Skeletal muscle tissue (tissue), 3 donors: ENCODE measurements at regions not wholly inside any gene's neighbourhood (a gene's known extent, or its start where the extent isn't known, plus 50 kb on each side); places are given as distances from the start of the nearest gene placed in this dataset.

Experiments
- H3K27ac ChIP-seq: one replicate; pipeline ENCODE4 v1.7.0; 2013; ENCODE audit warnings: mild to moderate bottlenecking, low read depth, low read length, inconsistent platforms
- H3K27me3 ChIP-seq, 3 donors: one replicate each; pipeline ENCODE4 v1.7.0; 2013; ENCODE audit warnings: low read length in 3 of 3; ENCODE audit not compliant: control insufficient read depth in 3 of 3, insufficient read depth in 3 of 3
- H3K36me3 ChIP-seq, 3 donors: one replicate each; pipeline ENCODE4 v1.7.0; 2013; ENCODE audit warnings: low read length in 3 of 3; ENCODE audit not compliant: control insufficient read depth in 3 of 3, insufficient read depth in 3 of 3
- H3K4me1 ChIP-seq, 3 donors: one replicate each; pipeline ENCODE4 v1.7.0; 2013; ENCODE audit warnings: low read length in 3 of 3, mild to moderate bottlenecking in 3 of 3; ENCODE audit not compliant: control insufficient read depth in 3 of 3, insufficient read depth in 3 of 3
- H3K4me3 ChIP-seq, 3 donors: one replicate each; pipeline ENCODE4 v1.7.0; 2013; ENCODE audit warnings: low read length in 3 of 3
- H3K9ac ChIP-seq, 3 donors: one replicate each; pipeline ENCODE4 v1.7.0; 2013; ENCODE audit warnings: low read length in 3 of 3, mild to moderate bottlenecking in 3 of 3, moderate library complexity in 2 of 3, low read depth in 1 of 3
- H3K9me3 ChIP-seq, 3 donors: one replicate each; pipeline ENCODE4 v1.7.0; 2013; ENCODE audit warnings: low read length in 3 of 3; ENCODE audit not compliant: control insufficient read depth in 3 of 3
- donor health status: Osteomylitis.

GRCh38 chr10:110387983-110388686 lies 83.4 kb upstream of the SMNDC1 start:
- H3K27me3 ChIP-seq: peaks cover 12 to 25% (median 19%) of the 10 kb centered on the region in 3 donors
- peaks cover 3 to 5% (median 5%) of the 10 kb centered on the region in 3 donors for H3K4me1 ChIP-seq
- H3K36me3 ChIP-seq: no peaks in the 10 kb centered on the region
- H3K9me3 ChIP-seq: no peaks in the 10 kb centered on the region
- no peak overlapping the region for H3K9ac ChIP-seq
- H3K4me3 ChIP-seq: no peak overlapping the region
- no peak overlapping the region for H3K27ac ChIP-seq

GRCh38 chr10:110388687-110389052 lies 84.0 kb upstream of the SMNDC1 start:
- Histone ChIP-seq H3K9ac (no peak overlapping the region), H3K4me3 (no peak overlapping the region)

GRCh38 chr10:110389255-110389654 lies 84.5 kb upstream of the SMNDC1 start:
- Histone ChIP-seq H3K36me3 (no peaks in the 10 kb centered on the region), H3K27me3 (peaks cover 16 to 31% (median 24%) of the 10 kb centered on the region in 3 donors), H3K4me3 (no peak overlapping the region), H3K4me1 (peaks cover 3 to 5% (median 5%) of the 10 kb centered on the region in 3 donors), H3K9ac (no peak overlapping the region), H3K27ac (no peak overlapping the region), H3K9me3 (no peaks in the 10 kb centered on the region)

More at GRCh38 chr10:110388687-110389052, 84.0 kb upstream of the SMNDC1 start:
- no peaks in the 10 kb centered on the region for H3K9me3 ChIP-seq
- H3K36me3 ChIP-seq: no peaks in the 10 kb centered on the region
- peaks cover 3 to 5% (median 5%) of the 10 kb centered on the region in 3 donors for H3K4me1 ChIP-seq
- peaks cover 16 to 29% (median 23%) of the 10 kb centered on the region in 3 donors for H3K27me3 ChIP-seq
- H3K27ac ChIP-seq: no peak overlapping the region

GRCh38 chr10:110391541-110391940 lies 86.8 kb upstream of the SMNDC1 start:
- Histone ChIP-seq H3K9me3 (no peaks in the 10 kb centered on the region), H3K27ac (no peak overlapping the region), H3K36me3 (no peaks in the 10 kb centered on the region)

DNA sequence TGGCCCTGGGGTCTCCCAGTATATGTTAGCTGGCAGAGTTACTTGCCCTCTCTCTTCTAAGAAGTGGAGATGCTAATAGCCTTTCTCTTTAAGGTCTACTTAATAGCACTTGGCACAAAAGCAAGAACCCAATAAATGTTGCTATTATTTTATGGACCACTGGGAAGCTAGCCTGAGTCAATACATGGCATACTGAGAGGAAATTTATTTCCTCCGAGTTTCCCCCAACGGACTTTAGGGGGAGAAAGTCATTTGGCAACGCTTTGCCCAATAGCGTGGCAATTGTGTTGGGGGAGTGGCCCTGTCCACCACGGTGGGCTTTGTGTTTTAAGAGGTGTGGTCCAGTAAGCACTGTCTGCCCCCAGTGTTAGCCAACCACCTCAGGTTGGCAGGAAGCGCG lies 87.4 kb upstream of the SMNDC1 start:
- Histone ChIP-seq H3K36me3 (no peaks in the 10 kb centered on the region), H3K27me3 (peaks cover 16 to 36% (median 24%) of the 10 kb centered on the region in 3 donors), H3K4me3 (no peak overlapping the region), H3K27ac (no peak overlapping the region), H3K9ac (no peak overlapping the region), H3K9me3 (no peaks in the 10 kb centered on the region), H3K4me1 (peaks cover 8 to 15% (median 12%) of the 10 kb centered on the region in 3 donors)

More at GRCh38 chr10:110391541-110391940, 86.8 kb upstream of the SMNDC1 start:
- Histone ChIP-seq H3K27me3 (peaks cover 16 to 36% (median 24%) of the 10 kb centered on the region in 3 donors), H3K4me3 (no peak overlapping the region), H3K9ac (no peak overlapping the region), H3K4me1 (peaks cover 8 to 15% (median 12%) of the 10 kb centered on the region in 3 donors)

DNA sequence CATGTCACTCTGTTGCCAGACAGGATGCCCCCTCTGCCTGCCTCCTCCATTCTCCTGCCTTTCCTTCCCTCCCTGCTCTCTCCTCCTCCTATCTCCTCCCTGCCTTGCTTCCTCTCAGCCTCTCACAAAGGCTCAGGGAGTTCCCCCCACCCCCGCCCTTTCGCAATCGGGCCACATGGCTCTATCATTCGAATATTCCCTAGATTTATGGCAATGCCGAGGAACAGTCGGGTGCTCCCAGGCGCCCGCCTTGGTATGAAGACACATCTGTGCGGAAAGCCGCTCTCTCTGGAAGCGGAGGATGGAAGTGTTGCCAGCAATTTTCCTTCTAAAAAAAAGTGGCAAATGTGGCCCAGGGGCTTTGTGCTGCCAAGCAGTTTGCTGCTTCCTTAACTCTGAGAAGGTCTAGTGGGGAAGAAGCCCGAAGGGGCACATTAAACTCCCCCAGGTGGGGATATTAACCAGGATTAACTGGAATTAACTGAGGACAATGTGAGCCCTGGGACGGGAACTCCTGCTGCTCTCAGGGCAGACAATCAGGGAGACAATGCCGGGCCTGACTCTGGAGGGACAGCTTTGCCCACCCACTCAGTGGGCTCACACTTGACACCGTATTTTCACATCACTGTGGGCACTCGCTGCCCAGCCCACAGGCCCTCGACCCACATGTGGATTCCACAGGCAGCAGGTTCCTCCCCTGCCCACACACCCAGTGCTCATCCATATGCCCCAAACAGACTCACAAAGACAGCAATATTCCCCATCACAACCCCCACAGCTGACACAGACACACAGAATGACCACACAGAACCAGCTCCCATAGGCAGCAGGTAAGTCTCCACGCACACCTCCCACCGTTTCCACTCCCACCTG lies 88.4 kb upstream of the SMNDC1 start:
- Histone ChIP-seq H3K4me3 (no peak overlapping the region), H3K9me3 (no peaks in the 10 kb centered on the region), H3K27me3 (peaks cover 16 to 36% (median 24%) of the 10 kb centered on the region in 3 donors), H3K27ac (no peak overlapping the region), H3K4me1 (peaks cover 8 to 15% (median 12%) of the 10 kb centered on the region in 3 donors), H3K9ac (no peak overlapping the region), H3K36me3 (no peaks in the 10 kb centered on the region)

DNA sequence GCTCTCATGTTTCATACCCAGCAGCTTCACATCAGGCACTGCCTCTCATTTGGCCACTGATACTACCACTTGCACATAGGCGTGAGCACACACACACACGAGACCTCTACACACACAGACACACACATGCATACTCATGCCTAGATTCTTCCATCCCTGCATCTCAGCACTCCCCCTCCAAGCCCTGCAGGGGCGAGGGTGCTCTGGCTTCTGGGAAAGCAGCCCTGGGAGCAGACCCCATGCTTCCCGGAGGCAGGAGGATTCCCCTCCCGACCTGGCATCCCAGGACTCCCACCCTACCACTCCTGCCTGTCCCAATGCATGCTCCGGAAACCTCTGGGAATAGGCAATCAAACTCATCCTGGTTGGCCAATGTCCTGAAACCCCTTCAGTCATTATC lies 89.1 kb upstream of the SMNDC1 start:
- Histone ChIP-seq H3K4me3 (no peak overlapping the region), H3K4me1 (peaks cover 8 to 15% (median 12%) of the 10 kb centered on the region in 3 donors), H3K9ac (no peak overlapping the region), H3K9me3 (no peaks in the 10 kb centered on the region), H3K27ac (no peak overlapping the region), H3K27me3 (peaks cover 16 to 32% (median 21%) of the 10 kb centered on the region in 3 donors), H3K36me3 (no peaks in the 10 kb centered on the region)

DNA sequence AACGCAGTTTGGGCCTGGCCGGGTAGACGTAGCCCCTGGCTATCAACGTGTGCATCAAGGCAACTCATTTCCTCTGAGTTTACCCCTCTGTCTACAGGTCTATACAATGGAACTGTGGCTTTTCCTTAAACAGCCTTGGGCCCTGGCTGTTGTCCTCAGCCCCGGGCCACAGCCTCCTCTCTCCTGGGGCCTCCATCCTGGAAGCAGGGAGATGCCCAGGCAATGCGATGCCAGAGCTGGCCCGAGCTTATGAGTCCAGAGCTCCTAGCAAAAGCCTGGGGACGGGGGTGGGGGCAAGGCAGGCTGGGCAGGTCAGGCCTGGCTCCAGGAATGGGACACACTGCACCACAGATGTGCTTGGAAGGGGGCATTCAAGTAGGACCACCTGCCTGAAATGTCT lies 89.6 kb upstream of the SMNDC1 start:
- peaks cover 8 to 15% (median 12%) of the 10 kb centered on the region in 3 donors for H3K4me1 ChIP-seq
- no peaks in the 10 kb centered on the region for H3K36me3 ChIP-seq
- no peak overlapping the region for H3K27ac ChIP-seq
- no peaks in the 10 kb centered on the region for H3K9me3 ChIP-seq
- H3K4me3 ChIP-seq: no peak overlapping the region
- H3K27me3 ChIP-seq: peaks cover 14 to 29% (median 16%) of the 10 kb centered on the region in 3 donors
- no peak overlapping the region for H3K9ac ChIP-seq

DNA sequence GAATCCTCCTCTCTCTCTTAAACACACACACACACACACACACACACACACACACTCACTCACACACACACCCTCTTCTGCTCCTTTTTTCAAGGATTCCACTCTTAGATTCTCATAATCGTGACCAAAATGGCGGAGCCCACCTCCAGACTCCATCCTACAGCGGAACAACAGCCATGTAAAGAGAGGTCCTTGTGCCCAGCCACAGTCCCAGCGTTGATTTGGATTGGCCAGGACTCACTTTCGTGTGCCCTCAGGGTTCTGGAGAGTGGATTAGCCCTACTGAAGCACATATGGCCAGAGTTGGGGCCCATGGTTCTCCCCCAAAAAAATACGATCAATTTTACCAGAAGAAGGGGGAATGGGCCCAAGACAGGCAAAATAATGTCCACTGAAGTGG lies 90.2 kb upstream of the SMNDC1 start:
- peaks cover 8 to 15% (median 12%) of the 10 kb centered on the region in 3 donors for H3K4me1 ChIP-seq
- H3K9ac ChIP-seq: no peak overlapping the region
- peaks cover 11 to 23% (median 16%) of the 10 kb centered on the region in 3 donors for H3K27me3 ChIP-seq
- H3K4me3 ChIP-seq: no peak overlapping the region
- no peaks in the 10 kb centered on the region for H3K36me3 ChIP-seq
- H3K27ac ChIP-seq: no peak overlapping the region
- no peaks in the 10 kb centered on the region for H3K9me3 ChIP-seq
